ENCODE measurements at regions not wholly inside any gene's neighbourhood (a gene's known extent, or its start where the extent isn't known, plus 50 kb on each side); places are given as distances from the start of the nearest gene placed in this dataset.

- TF ChIP-seq TAF1 (IDR thresholded peaks at IDR 0.05; ENCODE audit: low read depth), result no peak
- no peak for TF ChIP-seq EP300 (IDR thresholded peaks at IDR 0.05; ENCODE audit: borderline replicate concordance)
Measured at GRCh38 chr12:126019385-126019784, 954.1 kb downstream of the AACS start.

- TF ChIP-seq TAF1 (IDR thresholded peaks at IDR 0.05; ENCODE audit: low read depth) (no peak), NFIC (IDR thresholded peaks at IDR 0.05) (no peak), CREB1 (IDR thresholded peaks at IDR 0.05; ENCODE audit: low read depth) (no peak), TCF12 (IDR thresholded peaks at IDR 0.05; ENCODE audit: low read depth) (no peak), EGR1 (IDR thresholded peaks at IDR 0.05) (no peak), RAD21 (IDR thresholded peaks at IDR 0.05; ENCODE audit: low read depth) (no peak), MAX (IDR thresholded peaks at IDR 0.05) (no peak), CEBPB (IDR thresholded peaks at IDR 0.05) (no peak), REST (IDR thresholded peaks at IDR 0.05; ENCODE audit: low read depth) (no peak), USF1 (IDR thresholded peaks at IDR 0.05) (no peak), ZBTB7A (IDR thresholded peaks at IDR 0.05; ENCODE audit: low read depth) (no peak), FOXM1 (IDR thresholded peaks at IDR 0.05; ENCODE audit: borderline replicate concordance, low read depth) (no peak), YY1 (IDR thresholded peaks at IDR 0.05; ENCODE audit: low read depth) (no peak), EP300 (IDR thresholded peaks at IDR 0.05; ENCODE audit: borderline replicate concordance) (no peak), TEAD4 (IDR thresholded peaks at IDR 0.05) (no peak)
Measured at GRCh38 chr12:126021675-126022074, 956.4 kb downstream of the AACS start.

GRCh38 chr12:126027825-126028224, 962.6 kb downstream of the AACS start:
- TF ChIP-seq TEAD4 (IDR thresholded peaks at IDR 0.05), result no peak
- TF ChIP-seq CEBPB (IDR thresholded peaks at IDR 0.05), result no peak

- TF ChIP-seq RAD21 (IDR thresholded peaks at IDR 0.05; ENCODE audit: low read depth) (no peak), NFIC (IDR thresholded peaks at IDR 0.05) (no peak), YY1 (IDR thresholded peaks at IDR 0.05; ENCODE audit: low read depth) (no peak), EP300 (IDR thresholded peaks at IDR 0.05; ENCODE audit: borderline replicate concordance) (no peak)
Measured at GRCh38 chr12:126030573-126030972, 965.3 kb downstream of the AACS start.

- TF ChIP-seq TCF12 (IDR thresholded peaks at IDR 0.05; ENCODE audit: low read depth) (no peak), ZBTB7A (IDR thresholded peaks at IDR 0.05; ENCODE audit: low read depth) (no peak), RAD21 (IDR thresholded peaks at IDR 0.05; ENCODE audit: low read depth) (no peak)
Measured at GRCh38 chr12:126033751-126034150, 968.5 kb downstream of the AACS start.

GRCh38 chr12:126036348-126036747, 971.1 kb downstream of the AACS start:
- TF ChIP-seq TAF1 (IDR thresholded peaks at IDR 0.05; ENCODE audit: low read depth) (no peak), MAX (IDR thresholded peaks at IDR 0.05) (no peak), ZBTB7A (IDR thresholded peaks at IDR 0.05; ENCODE audit: low read depth) (no peak), EGR1 (IDR thresholded peaks at IDR 0.05) (no peak), RAD21 (IDR thresholded peaks at IDR 0.05; ENCODE audit: low read depth) (no peak), FOXM1 (IDR thresholded peaks at IDR 0.05; ENCODE audit: borderline replicate concordance, low read depth) (no peak), NFIC (IDR thresholded peaks at IDR 0.05) (no peak), YY1 (IDR thresholded peaks at IDR 0.05; ENCODE audit: low read depth) (no peak), EP300 (IDR thresholded peaks at IDR 0.05; ENCODE audit: borderline replicate concordance) (no peak), TEAD4 (IDR thresholded peaks at IDR 0.05) (no peak), TCF12 (IDR thresholded peaks at IDR 0.05; ENCODE audit: low read depth) (no peak), USF1 (IDR thresholded peaks at IDR 0.05) (no peak), CEBPB (IDR thresholded peaks at IDR 0.05) (no peak), REST (IDR thresholded peaks at IDR 0.05; ENCODE audit: low read depth) (no peak), CREB1 (IDR thresholded peaks at IDR 0.05; ENCODE audit: low read depth) (no peak)

GRCh38 chr12:126038434-126038833, 973.2 kb downstream of the AACS start:
- TF ChIP-seq REST (IDR thresholded peaks at IDR 0.05; ENCODE audit: low read depth) (no peak), NFIC (IDR thresholded peaks at IDR 0.05) (no peak), MAX (IDR thresholded peaks at IDR 0.05) (no peak), EP300 (IDR thresholded peaks at IDR 0.05; ENCODE audit: borderline replicate concordance) (no peak), RAD21 (IDR thresholded peaks at IDR 0.05; ENCODE audit: low read depth) (no peak), EGR1 (IDR thresholded peaks at IDR 0.05) (no peak), CREB1 (IDR thresholded peaks at IDR 0.05; ENCODE audit: low read depth) (no peak), CEBPB (IDR thresholded peaks at IDR 0.05) (no peak), TCF12 (IDR thresholded peaks at IDR 0.05; ENCODE audit: low read depth) (no peak), TAF1 (IDR thresholded peaks at IDR 0.05; ENCODE audit: low read depth) (no peak), USF1 (IDR thresholded peaks at IDR 0.05) (no peak), TEAD4 (IDR thresholded peaks at IDR 0.05) (no peak), ZBTB7A (IDR thresholded peaks at IDR 0.05; ENCODE audit: low read depth) (no peak), FOXM1 (IDR thresholded peaks at IDR 0.05; ENCODE audit: borderline replicate concordance, low read depth) (no peak), YY1 (IDR thresholded peaks at IDR 0.05; ENCODE audit: low read depth) (no peak)
